GM18519 (cell line): ENCODE measurements at regions not wholly inside any gene's neighbourhood (a gene's known extent, or its start where the extent isn't known, plus 50 kb on each side); places are given as distances from the start of the nearest gene placed in this dataset.
"Not testable (repeated sequence)": the region's sequence is repeated elsewhere in the genome, so short reads cannot be mapped to it uniquely, and the experiment has no call there.

Experiments
- ATAC-seq: cut with Tn5 transposase; IDR thresholded peaks from one replicate; pipeline ENCODE4 v1.9.1; 2021; ENCODE audit warnings: mild to moderate bottlenecking, moderate library complexity; ENCODE audit not compliant: unreplicated experiment, low FRiP score

DNA sequence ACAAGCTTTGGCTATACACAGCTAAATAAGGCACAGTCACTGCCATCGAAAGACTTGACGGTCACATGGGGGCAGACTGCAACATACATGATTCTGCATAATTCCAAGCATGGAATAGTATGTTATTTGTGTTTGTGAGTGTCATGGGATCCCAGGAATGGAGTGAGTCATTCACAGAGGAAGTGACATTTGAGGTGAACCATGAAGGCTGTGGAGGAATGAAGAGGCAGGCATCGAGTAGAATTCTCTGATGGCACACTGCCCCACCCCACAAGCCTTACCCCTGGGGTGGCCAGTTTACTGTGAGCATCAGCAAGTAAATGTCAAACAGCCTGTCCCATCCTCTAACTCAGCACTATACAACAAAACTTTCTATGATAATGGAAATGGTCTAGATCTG is 619.7 kb downstream of the MID1IP1 start:
- no peak for ATAC-seq

GRCh38 chrX:39425124-39425806 is 624.0 kb downstream of the MID1IP1 start:
- ATAC-seq: no peak

DNA sequence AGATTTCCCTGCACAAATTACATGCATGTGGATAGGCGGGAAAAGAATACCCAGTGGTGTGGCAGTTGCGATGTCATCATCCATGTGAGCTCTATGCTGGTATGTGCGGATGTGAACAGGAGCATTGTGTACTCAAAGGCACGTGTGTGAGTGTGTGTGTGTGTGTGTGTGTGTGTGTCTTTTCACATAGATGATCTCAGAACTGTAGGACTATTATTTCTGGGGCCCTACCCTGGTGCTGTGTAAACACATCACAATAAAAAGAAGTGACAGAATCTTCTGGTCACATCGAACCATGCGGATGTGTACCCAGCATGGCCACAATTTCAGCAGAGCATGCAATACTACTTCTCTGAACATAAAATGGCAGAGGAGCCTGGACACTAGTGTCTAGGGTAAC is 624.8 kb downstream of the MID1IP1 start:
- no peak for ATAC-seq

DNA sequence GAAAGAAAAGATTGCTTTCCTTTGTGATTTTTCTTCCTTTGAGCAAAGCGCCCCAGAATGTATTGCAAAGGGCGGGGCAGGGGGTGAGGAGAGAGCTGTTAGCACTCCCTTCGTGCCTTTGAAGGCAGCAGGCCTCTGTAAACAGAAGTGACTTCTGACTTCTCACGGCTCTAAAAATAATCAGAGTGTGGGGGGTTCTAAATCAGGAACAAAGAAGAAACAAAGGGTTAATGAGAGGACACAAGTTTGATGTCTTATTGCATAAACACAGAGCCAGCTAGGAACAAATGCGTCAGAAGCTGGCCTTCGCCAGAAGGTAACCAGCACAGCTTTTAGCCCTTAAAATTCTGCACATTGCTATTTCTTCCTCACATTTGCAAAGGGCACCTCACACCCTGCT is 626.2 kb downstream of the MID1IP1 start:
- ATAC-seq: no peak

DNA sequence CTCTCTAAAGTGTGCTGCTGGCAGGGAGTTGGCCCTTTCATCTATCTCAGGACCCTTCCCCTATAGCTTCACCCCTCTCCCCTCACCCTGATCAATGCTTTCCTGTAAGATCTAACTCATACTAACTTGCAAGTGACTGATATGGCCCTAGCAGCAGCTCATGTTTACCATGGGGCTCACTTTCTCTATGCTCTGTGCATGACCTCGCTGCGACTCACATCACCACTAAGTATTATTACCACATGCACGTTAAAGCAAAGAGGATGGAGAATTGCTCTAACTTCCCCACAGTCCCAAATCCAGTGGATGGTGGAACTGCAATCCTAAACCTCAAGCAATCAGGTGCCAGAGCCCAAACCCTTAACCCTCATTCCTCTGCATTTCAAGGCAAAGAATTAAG is 626.6 kb downstream of the MID1IP1 start:
- ATAC-seq: no peak

DNA sequence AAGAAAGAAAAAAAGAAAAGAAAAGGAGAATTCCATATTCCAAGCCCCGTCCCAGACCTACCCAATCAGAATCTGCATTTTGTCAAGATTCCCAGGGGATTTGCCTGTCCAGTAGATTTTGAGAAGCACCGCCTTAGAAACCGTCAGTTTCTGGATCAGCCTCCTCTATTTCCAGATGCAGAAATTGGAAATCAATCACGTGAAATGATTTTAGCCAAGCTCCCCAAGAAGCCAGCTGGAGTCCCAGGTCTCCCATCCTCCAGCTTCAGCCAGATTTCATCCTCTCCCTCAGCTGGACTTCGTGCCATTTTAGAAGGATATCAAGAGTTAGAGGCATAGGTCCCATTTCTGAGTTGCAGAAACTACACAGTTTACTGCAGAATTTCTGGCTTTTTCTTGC is 629.3 kb downstream of the MID1IP1 start:
- no peak for ATAC-seq

- no peak for ATAC-seq
Measured at GRCh38 chrX:39431893-39432292, 630.6 kb downstream of the MID1IP1 start.

DNA sequence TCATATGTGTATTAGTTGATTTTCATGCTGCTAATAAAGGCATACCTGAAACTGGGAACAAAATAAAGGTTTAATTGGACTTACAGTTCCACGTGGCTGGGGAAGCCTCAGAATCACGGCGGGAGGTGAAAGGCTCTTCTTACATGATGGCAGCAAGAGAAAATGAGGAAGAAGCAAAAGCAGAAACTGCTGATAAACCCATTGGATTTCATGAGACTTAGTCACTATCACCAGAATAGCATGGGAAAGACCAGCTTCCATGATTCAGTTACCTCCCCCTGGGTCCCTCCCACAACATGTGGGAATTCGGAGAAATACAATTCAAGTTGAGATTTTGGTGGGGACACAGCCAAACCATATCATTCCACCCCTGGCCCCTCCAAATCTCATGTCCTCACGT is 633.4 kb downstream of the MID1IP1 start:
- ATAC-seq: not testable (repeated sequence)

GRCh38 chrX:39436538-39436937 is 635.3 kb downstream of the MID1IP1 start:
- not testable (repeated sequence) for ATAC-seq

DNA sequence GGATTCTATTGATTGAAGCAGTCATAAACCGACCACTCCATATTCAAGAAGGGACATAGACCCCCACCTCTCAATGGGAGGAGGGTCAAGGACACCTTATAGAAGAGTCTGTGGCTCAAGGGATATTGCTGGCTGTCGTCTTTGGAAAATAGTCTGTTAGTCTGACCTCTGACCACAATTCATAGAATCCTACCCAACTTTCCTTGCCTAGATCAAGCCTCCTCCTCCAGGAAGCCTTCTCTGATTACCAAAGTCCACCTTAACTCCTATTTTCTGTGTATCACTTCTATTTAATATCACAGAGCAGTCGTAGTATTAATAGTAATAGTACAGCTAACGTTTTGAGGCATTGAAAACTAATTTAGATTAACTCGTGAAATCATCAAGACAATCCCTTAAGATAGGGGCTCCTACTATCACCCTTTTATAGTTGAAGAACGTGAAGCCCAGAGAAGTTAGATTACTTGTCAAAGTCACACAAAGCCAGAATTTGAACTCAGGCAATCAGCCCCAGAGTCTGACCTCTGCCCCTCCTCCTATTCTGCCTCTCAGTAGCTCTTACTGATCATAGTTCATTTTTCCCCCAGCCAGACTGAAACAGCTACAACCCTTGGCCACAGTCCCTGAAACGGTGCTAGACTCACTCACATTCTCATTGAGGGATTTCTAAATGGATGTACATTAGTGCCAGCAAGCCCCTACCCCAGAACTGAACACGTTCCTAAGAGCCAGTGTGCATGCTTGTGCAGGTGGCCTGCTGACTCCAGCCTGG is 636.6 kb downstream of the MID1IP1 start:
- no peak for ATAC-seq

GRCh38 chrX:39438603-39439602 is 637.6 kb downstream of the MID1IP1 start:
- no peak for ATAC-seq

DNA sequence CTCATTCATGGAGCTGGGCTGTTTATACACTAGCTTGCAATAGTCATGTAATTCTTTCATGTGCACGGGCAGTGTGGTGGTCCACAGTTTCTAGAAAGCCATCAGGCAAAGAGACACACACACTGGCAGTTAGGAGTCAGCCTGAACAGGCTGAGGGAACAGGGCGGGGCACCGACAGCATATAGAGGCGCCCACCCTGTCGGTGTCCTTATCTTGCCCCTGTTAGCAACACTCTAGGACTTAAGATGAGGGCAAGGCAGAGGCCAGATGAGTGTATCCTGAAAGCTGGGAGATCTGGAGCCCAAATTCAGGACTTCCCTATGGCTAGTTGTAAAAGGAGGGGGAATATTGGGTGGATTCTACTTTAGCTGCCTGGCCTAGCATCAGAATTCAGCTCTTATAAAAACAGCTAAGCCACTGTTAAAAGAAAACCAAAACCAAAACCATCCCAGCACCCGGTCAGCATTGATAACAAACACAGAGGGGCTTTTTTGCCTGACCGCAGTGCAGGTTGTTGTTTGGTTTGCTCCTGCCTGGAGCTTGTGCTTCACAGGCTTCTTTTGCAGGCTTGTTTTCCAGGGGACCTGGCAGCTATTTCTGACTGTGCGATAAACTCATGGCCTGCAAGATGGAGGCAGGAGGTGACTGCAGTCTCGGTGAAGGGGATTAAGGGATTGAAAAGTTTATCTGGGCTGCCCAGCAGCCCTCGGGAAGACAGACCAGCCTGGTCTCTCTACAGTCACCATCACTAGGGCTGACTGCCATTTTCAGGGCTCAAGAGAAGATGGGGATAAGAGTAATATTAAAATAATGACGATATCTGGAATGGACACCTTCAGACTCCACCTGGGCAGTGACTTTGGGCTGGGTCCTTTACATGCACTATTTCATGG is 638.9 kb downstream of the MID1IP1 start:
- ATAC-seq: peak; percentile 60

GRCh38 chrX:39440799-39441284 is 639.6 kb downstream of the MID1IP1 start:
- ATAC-seq: peak; percentile 26

DNA sequence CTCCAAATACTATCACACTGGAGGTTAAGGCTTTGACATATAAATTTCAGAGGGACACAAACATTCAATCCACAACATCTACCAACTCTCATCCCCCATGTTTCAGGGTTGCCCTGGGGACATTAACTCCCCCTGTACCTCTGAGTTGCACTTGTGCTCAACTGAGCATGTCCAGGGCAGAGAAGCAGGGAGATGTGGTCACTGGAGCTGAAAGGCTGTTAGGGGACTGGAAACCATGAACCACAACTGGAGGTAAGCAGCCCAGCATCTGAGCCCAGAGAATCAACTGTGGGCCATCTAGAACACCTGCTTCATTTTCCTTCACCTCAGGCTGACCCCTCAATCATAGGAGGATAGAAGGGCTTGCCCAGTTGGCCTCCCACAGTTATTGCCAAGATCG is 641.1 kb downstream of the MID1IP1 start:
- no peak for ATAC-seq

GRCh38 chrX:39443240-39443639 is 642.0 kb downstream of the MID1IP1 start:
- ATAC-seq: no peak

- ATAC-seq: no peak
Measured at GRCh38 chrX:39445336-39445735, 644.1 kb downstream of the MID1IP1 start.

- no peak for ATAC-seq
Measured at GRCh38 chrX:39449352-39449751, 648.1 kb downstream of the MID1IP1 start.

- ATAC-seq: no peak
Measured at GRCh38 chrX:39450234-39450977, 647.4 kb downstream of the BCOR start.

DNA sequence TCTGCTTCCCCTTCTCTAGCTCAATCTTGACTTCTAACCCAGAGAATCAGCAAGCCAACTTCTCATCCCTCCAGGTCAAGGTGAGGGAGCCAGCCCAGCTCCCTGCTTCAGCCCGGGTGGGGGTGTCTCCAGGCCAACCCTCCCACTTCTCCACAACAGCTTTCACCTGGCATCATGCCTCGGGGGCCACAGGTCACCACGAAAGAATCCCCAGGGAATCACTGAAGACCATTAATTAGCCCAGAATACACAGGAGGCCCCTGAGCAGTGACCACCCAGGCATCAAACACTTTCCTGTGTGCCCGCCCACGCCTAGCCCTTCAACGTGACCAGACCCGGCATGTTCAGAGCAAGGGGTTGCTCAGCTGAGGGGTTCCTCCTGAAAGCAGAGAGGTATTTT is 646.7 kb downstream of the BCOR start:
- no peak for ATAC-seq
